Fibroblast of skin of scalp (primary cell): ENCODE measurements at regions not wholly inside any gene's neighbourhood (a gene's known extent, or its start where the extent isn't known, plus 50 kb on each side); places are given as distances from the start of the nearest gene placed in this dataset.
"Not testable (repeated sequence)": the region's sequence is repeated elsewhere in the genome, so short reads cannot be mapped to it uniquely, and the experiment has no call there.

Experiments
- DNase-seq: peaks from one replicate; pipeline ENCODE4 v3.0.0-alpha.2; 2013

- no peak for DNase-seq
These were observed 334.4 kb downstream of the TFAP2B start for GRCh38 chr6:51153109-51153508.

GRCh38 chr6:51154925-51155324, 336.3 kb downstream of the TFAP2B start:
- not testable (repeated sequence) for DNase-seq

- DNase-seq = not testable (repeated sequence)
These were observed 340.6 kb downstream of the TFAP2B start for GRCh38 chr6:51159260-51159659.

GRCh38 chr6:51161752-51162151, 343.1 kb downstream of the TFAP2B start:
- no peak for DNase-seq

- no peak for DNase-seq
These were observed 345.3 kb downstream of the TFAP2B start for GRCh38 chr6:51163843-51164529.

- DNase-seq = no peak
These were observed 348.2 kb downstream of the TFAP2B start for GRCh38 chr6:51166914-51167313.

GRCh38 chr6:51167468-51167867, 348.8 kb downstream of the TFAP2B start:
- no peak for DNase-seq

- DNase-seq = no peak
These were observed 364.2 kb downstream of the TFAP2B start for GRCh38 chr6:51182827-51183226.

- no peak for DNase-seq
These were observed 365.4 kb downstream of the TFAP2B start for GRCh38 chr6:51184046-51184445.

- DNase-seq = not testable (repeated sequence)
These were observed 374.5 kb downstream of the TFAP2B start for GRCh38 chr6:51193163-51193562.

GRCh38 chr6:51199105-51199552, 380.5 kb downstream of the TFAP2B start:
- no peak for DNase-seq

GRCh38 chr6:51199733-51200260, 381.1 kb downstream of the TFAP2B start:
- DNase-seq = no peak

GRCh38 chr6:51200676-51201075, 382.0 kb downstream of the TFAP2B start:
- DNase-seq = no peak

GRCh38 chr6:51202653-51203052, 384.0 kb downstream of the TFAP2B start:
- not testable (repeated sequence) for DNase-seq

- DNase-seq = no peak
These were observed 384.8 kb downstream of the TFAP2B start for GRCh38 chr6:51203504-51203903.

GRCh38 chr6:51206686-51207085, 388.0 kb downstream of the TFAP2B start:
- DNase-seq = not testable (repeated sequence)

- no peak for DNase-seq
These were observed 391.0 kb downstream of the TFAP2B start for GRCh38 chr6:51209651-51210050.

GRCh38 chr6:51213811-51214210, 395.1 kb downstream of the TFAP2B start:
- DNase-seq = no peak

GRCh38 chr6:51214442-51214841, 395.8 kb downstream of the TFAP2B start:
- DNase-seq = no peak

GRCh38 chr6:51218181-51218580, 399.5 kb downstream of the TFAP2B start:
- no peak for DNase-seq

GRCh38 chr6:51224580-51225240, 406.0 kb downstream of the TFAP2B start:
- DNase-seq = not testable (repeated sequence)

GRCh38 chr6:51241376-51241775, 422.7 kb downstream of the TFAP2B start:
- DNase-seq = no peak

- DNase-seq = no peak
These were observed 431.1 kb downstream of the TFAP2B start for GRCh38 chr6:51249798-51250197.

- no peak for DNase-seq
These were observed 431.6 kb downstream of the TFAP2B start for GRCh38 chr6:51250317-51250716.
